HUES48 (cell line): ENCODE measurements at regions not wholly inside any gene's neighbourhood (a gene's known extent, or its start where the extent isn't known, plus 50 kb on each side); places are given as distances from the start of the nearest gene placed in this dataset.

Experiments
- H3K27ac ChIP-seq: one replicate; pipeline ENCODE4 v1.7.0; 2013; ENCODE audit warnings: low read depth, low read length, inconsistent platforms
- H3K27me3 ChIP-seq: 2 replicates; pipeline ENCODE4 v1.6.1; 2013; ENCODE audit warnings: mild to moderate bottlenecking, low read length; ENCODE audit not compliant: control insufficient read depth, insufficient read depth
- H3K36me3 ChIP-seq: 2 replicates; pipeline ENCODE4 v1.6.1; 2013; ENCODE audit warnings: low read length; ENCODE audit not compliant: control insufficient read depth, insufficient read depth
- H3K4me1 ChIP-seq: 2 replicates; pipeline ENCODE4 v1.6.1; 2013; ENCODE audit warnings: mild to moderate bottlenecking, low read length; ENCODE audit not compliant: control insufficient read depth, insufficient read depth
- H3K4me3 ChIP-seq: 2 replicates; pipeline ENCODE4 v1.5.1; 2013; ENCODE audit warnings: mild to moderate bottlenecking, low read depth, low read length
- H3K9ac ChIP-seq: 2 replicates; pipeline ENCODE4 v1.6.1; 2013; ENCODE audit warnings: mild to moderate bottlenecking, low read depth, low read length, moderate library complexity
- H3K9me3 ChIP-seq: 2 replicates; pipeline ENCODE4 v1.6.1; 2013; ENCODE audit warnings: low read length; ENCODE audit not compliant: control insufficient read depth, insufficient read depth

- Histone ChIP-seq H3K36me3 (no peaks in the 10 kb centered on the region), H3K27me3 (no peaks in the 10 kb centered on the region), H3K9me3 (no peaks in the 10 kb centered on the region), H3K27ac (no peak overlapping the region), H3K4me1 (0 out of 2 replicates have a peak, but pooled peaks cover 4% of the 10 kb centered on the region), H3K9ac (peak overlapping the region; percentile 45; the same call in 1 of the 2 replicates), H3K4me3 (peak overlapping the region; percentile 92)
Measured at GRCh38 chr6:26299286-26300042, 65.5 kb upstream of the BTN3A2 start.

- H3K27me3 ChIP-seq = no peaks in the 10 kb centered on the region
- H3K9me3 ChIP-seq = no peaks in the 10 kb centered on the region
- no peak overlapping the region for H3K27ac ChIP-seq
- peak overlapping the region; percentile 49; the same call in 1 of the 2 replicates for H3K4me3 ChIP-seq
- no peaks in the 10 kb centered on the region for H3K36me3 ChIP-seq
- H3K4me1 ChIP-seq = 0 out of 2 replicates have a peak, but pooled peaks cover 4% of the 10 kb centered on the region
- no peak overlapping the region for H3K9ac ChIP-seq
Measured at GRCh38 chr6:26300043-26300331, 65.0 kb upstream of the BTN3A2 start.

- H3K9me3 ChIP-seq = no peaks in the 10 kb centered on the region
- no peaks in the 10 kb centered on the region for H3K27me3 ChIP-seq
- H3K27ac ChIP-seq = no peak overlapping the region
- no peak overlapping the region for H3K4me3 ChIP-seq
- H3K36me3 ChIP-seq = no peaks in the 10 kb centered on the region
- 0 out of 2 replicates have a peak, but pooled peaks cover 4% of the 10 kb centered on the region for H3K4me1 ChIP-seq
- H3K9ac ChIP-seq = no peak overlapping the region
Measured at GRCh38 chr6:26300359-26300758, 64.6 kb upstream of the BTN3A2 start.

GRCh38 chr6:26300828-26301227 lies 64.2 kb upstream of the BTN3A2 start:
- no peaks in the 10 kb centered on the region for H3K36me3 ChIP-seq
- 0 out of 2 replicates have a peak, but pooled peaks cover 6% of the 10 kb centered on the region for H3K4me1 ChIP-seq
- no peaks in the 10 kb centered on the region for H3K27me3 ChIP-seq
- no peak overlapping the region for H3K9ac ChIP-seq
- no peak overlapping the region for H3K27ac ChIP-seq
- no peaks in the 10 kb centered on the region for H3K9me3 ChIP-seq
- no peak overlapping the region for H3K4me3 ChIP-seq

GRCh38 chr6:26301638-26302037 lies 63.4 kb upstream of the BTN3A2 start:
- Histone ChIP-seq H3K4me1 (0 out of 2 replicates have a peak, but pooled peaks cover 7% of the 10 kb centered on the region), H3K4me3 (no peak overlapping the region), H3K9ac (no peak overlapping the region), H3K9me3 (no peaks in the 10 kb centered on the region), H3K36me3 (no peaks in the 10 kb centered on the region), H3K27ac (no peak overlapping the region), H3K27me3 (no peaks in the 10 kb centered on the region)

GRCh38 chr6:26302941-26303559 lies 61.9 kb upstream of the BTN3A2 start:
- Histone ChIP-seq H3K9ac (no peak overlapping the region), H3K4me1 (0 out of 2 replicates have a peak, but pooled peaks cover 7% of the 10 kb centered on the region), H3K4me3 (no peak overlapping the region)

GRCh38 chr6:26304213-26304796 lies 60.7 kb upstream of the BTN3A2 start:
- H3K9ac ChIP-seq = no peak overlapping the region
- peak overlapping the region; percentile 78 for H3K4me3 ChIP-seq
- H3K36me3 ChIP-seq = no peaks in the 10 kb centered on the region
- H3K27ac ChIP-seq = no peak overlapping the region
- H3K4me1 ChIP-seq = 0 out of 2 replicates have a peak, but pooled peaks cover 7% of the 10 kb centered on the region
- H3K9me3 ChIP-seq = no peaks in the 10 kb centered on the region
- no peaks in the 10 kb centered on the region for H3K27me3 ChIP-seq

More at GRCh38 chr6:26302941-26303559, 61.9 kb upstream of the BTN3A2 start:
- no peaks in the 10 kb centered on the region for H3K36me3 ChIP-seq
- H3K27ac ChIP-seq = no peak overlapping the region
- no peaks in the 10 kb centered on the region for H3K9me3 ChIP-seq
- H3K27me3 ChIP-seq = no peaks in the 10 kb centered on the region

- peak overlapping the region; percentile 28; the same call in 1 of the 2 replicates for H3K9ac ChIP-seq
- no peaks in the 10 kb centered on the region for H3K36me3 ChIP-seq
- H3K4me3 ChIP-seq = peak overlapping the region; percentile 78
- no peaks in the 10 kb centered on the region for H3K9me3 ChIP-seq
- no peaks in the 10 kb centered on the region for H3K27me3 ChIP-seq
- H3K27ac ChIP-seq = no peak overlapping the region
- 0 out of 2 replicates have a peak, but pooled peaks cover 3% of the 10 kb centered on the region for H3K4me1 ChIP-seq
Measured at GRCh38 chr6:26304797-26305640, 60.0 kb upstream of the BTN3A2 start.

- no peaks in the 10 kb centered on the region for H3K27me3 ChIP-seq
- H3K9me3 ChIP-seq = no peaks in the 10 kb centered on the region
- no peak overlapping the region for H3K9ac ChIP-seq
- no peaks in the 10 kb centered on the region for H3K36me3 ChIP-seq
- peak overlapping the region; percentile 78 for H3K4me3 ChIP-seq
- H3K27ac ChIP-seq = no peak overlapping the region
- H3K4me1 ChIP-seq = 0 out of 2 replicates have a peak, but pooled peaks cover 3% of the 10 kb centered on the region
Measured at GRCh38 chr6:26305641-26305969, 59.4 kb upstream of the BTN3A2 start.

- Histone ChIP-seq H3K9me3 (no peaks in the 10 kb centered on the region), H3K27ac (no peak overlapping the region), H3K27me3 (no peaks in the 10 kb centered on the region), H3K4me3 (no peak overlapping the region), H3K9ac (no peak overlapping the region), H3K36me3 (no peaks in the 10 kb centered on the region), H3K4me1 (0 out of 2 replicates have a peak, but pooled peaks cover 3% of the 10 kb centered on the region)
Measured at GRCh38 chr6:26306232-26306631, 58.8 kb upstream of the BTN3A2 start.
